ENCODE measurements at regions not wholly inside any gene's neighbourhood (a gene's known extent, or its start where the extent isn't known, plus 50 kb on each side); places are given as distances from the start of the nearest gene placed in this dataset.

- DNase-seq (no peak), FAIRE-seq (no peak)
- H3K4me3 ChIP-seq (ENCODE audit: low read length in 3 of 3): no peak overlapping the region
- TF ChIP-seq CTCF (IDR thresholded peaks at IDR 0.05; ENCODE audit: borderline replicate concordance, extremely low read depth, insufficient read depth): no peak
- no peaks in the 10 kb centered on the region for H3K36me3 ChIP-seq (ENCODE audit: control insufficient read depth in 2 of 3, insufficient read depth in 3 of 3, low read length in 3 of 3)
- intact Hi-C loops (cut with DNase I): no loop called here
- H3K27ac ChIP-seq (ENCODE audit: low read depth in 2 of 2, low read length in 2 of 2): no peak overlapping the region
- H3K9ac ChIP-seq (ENCODE audit: low read length in 3 of 3): no peak overlapping the region
- peaks cover 0 to 6% (median 0%) of the 10 kb centered on the region in 3 donors for H3K9me3 ChIP-seq (ENCODE audit: control insufficient read depth in 2 of 3, insufficient read depth in 1 of 3, low read length in 3 of 3)
- H3K4me1 ChIP-seq (ENCODE audit: control insufficient read depth in 2 of 3, insufficient read depth in 2 of 3, low read depth in 1 of 3, low read length in 3 of 3): no peaks in the 10 kb centered on the region
- H3K27me3 ChIP-seq (ENCODE audit: control insufficient read depth, insufficient read depth, low read length): no peaks in the 10 kb centered on the region
These were observed 90.6 kb upstream of the SIM2 start for GRCh38 chr21:36608041-36608896.

- no peaks in the 10 kb centered on the region for H3K36me3 ChIP-seq (ENCODE audit: control insufficient read depth in 2 of 3, insufficient read depth in 3 of 3, low read length in 3 of 3)
These were observed 90.1 kb upstream of the SIM2 start for GRCh38 chr21:36608897-36609225.

DNA sequence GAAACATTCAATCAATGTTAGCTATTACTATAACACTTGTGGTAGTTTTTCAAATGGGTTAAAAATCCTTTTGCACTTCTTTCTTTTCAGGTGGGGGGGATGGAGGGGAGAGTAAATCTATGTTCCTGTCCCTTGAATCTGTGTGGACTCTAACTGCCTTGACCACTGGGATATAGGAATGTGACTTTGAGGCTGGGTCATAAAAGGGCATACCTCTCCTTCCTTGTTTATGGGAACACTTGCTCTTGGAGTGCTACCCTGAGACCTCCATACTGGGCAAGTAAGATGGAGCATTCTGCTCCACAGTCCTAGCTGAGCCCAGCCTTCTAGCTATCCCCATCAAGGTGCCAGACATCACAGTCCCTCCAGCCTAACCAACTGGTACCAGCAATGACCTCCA is 89.3 kb upstream of the SIM2 start:
- H3K9ac ChIP-seq (ENCODE audit: low read length in 3 of 3): no peak overlapping the region
- intact Hi-C loops (cut with DNase I): no loop called here
- H3K27me3 ChIP-seq (ENCODE audit: control insufficient read depth, insufficient read depth, low read length): no peaks in the 10 kb centered on the region
- H3K4me3 ChIP-seq (ENCODE audit: low read length in 3 of 3): no peak overlapping the region
- H3K27ac ChIP-seq (ENCODE audit: low read depth in 2 of 2, low read length in 2 of 2): no peak overlapping the region
- FAIRE-seq (no peak), DNase-seq (no peak)
- H3K36me3 ChIP-seq (ENCODE audit: control insufficient read depth in 2 of 3, insufficient read depth in 3 of 3, low read length in 3 of 3): no peaks in the 10 kb centered on the region
- H3K9me3 ChIP-seq (ENCODE audit: control insufficient read depth in 2 of 3, insufficient read depth in 1 of 3, low read length in 3 of 3): peaks cover 0 to 6% (median 2%) of the 10 kb centered on the region in 3 donors
- TF ChIP-seq CTCF (IDR thresholded peaks at IDR 0.05; ENCODE audit: borderline replicate concordance, extremely low read depth, insufficient read depth): no peak
- no peaks in the 10 kb centered on the region for H3K4me1 ChIP-seq (ENCODE audit: control insufficient read depth in 2 of 3, insufficient read depth in 2 of 3, low read depth in 1 of 3, low read length in 3 of 3)

More at GRCh38 chr21:36608897-36609225, 90.1 kb upstream of the SIM2 start:
- Histone ChIP-seq H3K27ac (ENCODE audit: low read depth in 2 of 2, low read length in 2 of 2) (no peak overlapping the region), H3K4me3 (ENCODE audit: low read length in 3 of 3) (no peak overlapping the region), H3K9ac (ENCODE audit: low read length in 3 of 3) (no peak overlapping the region), H3K27me3 (ENCODE audit: control insufficient read depth, insufficient read depth, low read length) (no peaks in the 10 kb centered on the region), H3K9me3 (ENCODE audit: control insufficient read depth in 2 of 3, insufficient read depth in 1 of 3, low read length in 3 of 3) (peaks cover 0 to 6% (median 0%) of the 10 kb centered on the region in 3 donors), H3K4me1 (ENCODE audit: control insufficient read depth in 2 of 3, insufficient read depth in 2 of 3, low read depth in 1 of 3, low read length in 3 of 3) (no peaks in the 10 kb centered on the region)
- FAIRE-seq: no peak
- intact Hi-C loops (cut with DNase I): no loop called here
- DNase-seq: no peak
- TF ChIP-seq CTCF (IDR thresholded peaks at IDR 0.05; ENCODE audit: borderline replicate concordance, extremely low read depth, insufficient read depth): no peak
